ENCODE measurements at regions not wholly inside any gene's neighbourhood (a gene's known extent, or its start where the extent isn't known, plus 50 kb on each side); places are given as distances from the start of the nearest gene placed in this dataset.
"Not testable (repeated sequence)": the region's sequence is repeated elsewhere in the genome, so short reads cannot be mapped to it uniquely, and the experiment has no call there.

DNA sequence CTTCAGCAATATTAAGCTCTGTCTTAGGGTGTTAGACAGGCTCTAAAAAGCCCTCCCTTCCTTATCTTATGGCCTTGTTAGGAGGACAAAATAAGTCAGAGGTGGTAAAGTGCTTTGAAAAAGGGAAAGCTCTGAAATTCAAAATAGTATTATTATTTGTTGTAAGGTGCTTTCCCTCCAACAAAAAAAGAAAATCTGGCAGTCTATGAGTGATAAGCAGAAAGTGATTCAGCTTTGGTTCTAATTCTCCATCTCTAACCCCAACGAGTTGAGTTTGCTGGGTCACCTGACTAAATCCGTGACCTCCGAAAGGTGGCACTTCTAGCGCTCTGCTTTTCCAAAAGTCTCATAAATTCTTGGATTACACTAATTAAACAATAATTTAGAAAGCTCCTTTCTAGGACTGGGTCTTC, 305.1 kb downstream of the BCL2L11 start:
- DNase-seq = not testable (repeated sequence)

DNA sequence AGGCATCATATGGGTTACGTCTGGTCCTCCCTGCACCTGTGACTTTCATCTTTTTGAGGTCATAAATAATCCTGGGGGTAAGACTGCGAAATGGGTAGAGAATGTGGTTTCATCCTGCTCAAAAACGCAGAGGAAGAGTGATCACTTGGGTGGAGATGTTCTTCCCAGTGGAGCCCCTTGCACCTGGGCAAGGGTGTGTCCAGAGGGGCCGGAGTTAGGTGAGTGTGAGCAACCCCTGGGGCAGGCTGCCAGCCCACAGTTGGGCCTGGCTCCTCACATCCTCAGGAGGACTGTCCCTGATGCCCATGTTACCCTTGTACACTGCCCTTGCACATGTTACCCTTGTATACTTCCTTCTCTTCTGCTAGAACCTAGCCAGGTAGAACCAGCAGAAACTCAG, 306.6 kb downstream of the BCL2L11 start:
- DNase-seq = not testable (repeated sequence)

DNA sequence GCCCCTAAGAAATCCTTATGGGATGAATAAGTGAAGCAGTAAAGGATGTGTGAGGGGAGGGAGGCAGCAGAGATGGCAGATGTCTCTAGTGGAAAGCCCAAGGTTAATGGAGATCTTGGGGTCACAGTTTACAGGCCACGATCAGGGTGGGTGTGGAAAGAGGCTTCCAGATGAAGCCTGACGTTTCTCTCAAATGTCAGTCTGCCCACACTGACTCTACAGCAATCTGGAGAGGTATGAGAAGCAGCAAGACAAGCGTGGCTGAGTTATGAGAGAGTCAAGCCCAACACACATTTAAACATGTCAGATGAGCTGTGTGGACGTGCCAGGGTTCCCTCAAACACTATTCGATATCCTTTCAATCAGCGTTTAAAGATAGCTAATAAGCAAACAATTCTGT, 308.2 kb downstream of the BCL2L11 start:
- not testable (repeated sequence) for DNase-seq

DNA sequence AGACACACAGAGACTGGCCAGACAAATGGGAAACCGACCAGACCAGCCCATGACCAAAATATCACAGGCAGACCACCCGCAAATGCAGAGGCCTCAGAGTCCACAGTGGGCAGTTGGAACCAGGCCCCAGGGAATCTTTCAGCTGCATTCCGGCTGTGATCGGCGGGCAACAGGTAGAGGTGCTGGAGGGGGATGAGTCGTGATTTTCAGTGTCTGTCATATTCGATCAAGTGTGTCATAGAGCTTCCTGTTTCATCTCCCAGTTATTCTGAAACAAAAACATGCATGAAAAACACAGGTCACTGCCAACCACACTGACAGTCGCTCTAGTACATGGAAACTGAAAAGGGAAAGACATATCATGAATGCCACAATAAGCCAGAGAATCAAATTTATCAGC, 308.6 kb downstream of the BCL2L11 start:
- DNase-seq = not testable (repeated sequence)

DNA sequence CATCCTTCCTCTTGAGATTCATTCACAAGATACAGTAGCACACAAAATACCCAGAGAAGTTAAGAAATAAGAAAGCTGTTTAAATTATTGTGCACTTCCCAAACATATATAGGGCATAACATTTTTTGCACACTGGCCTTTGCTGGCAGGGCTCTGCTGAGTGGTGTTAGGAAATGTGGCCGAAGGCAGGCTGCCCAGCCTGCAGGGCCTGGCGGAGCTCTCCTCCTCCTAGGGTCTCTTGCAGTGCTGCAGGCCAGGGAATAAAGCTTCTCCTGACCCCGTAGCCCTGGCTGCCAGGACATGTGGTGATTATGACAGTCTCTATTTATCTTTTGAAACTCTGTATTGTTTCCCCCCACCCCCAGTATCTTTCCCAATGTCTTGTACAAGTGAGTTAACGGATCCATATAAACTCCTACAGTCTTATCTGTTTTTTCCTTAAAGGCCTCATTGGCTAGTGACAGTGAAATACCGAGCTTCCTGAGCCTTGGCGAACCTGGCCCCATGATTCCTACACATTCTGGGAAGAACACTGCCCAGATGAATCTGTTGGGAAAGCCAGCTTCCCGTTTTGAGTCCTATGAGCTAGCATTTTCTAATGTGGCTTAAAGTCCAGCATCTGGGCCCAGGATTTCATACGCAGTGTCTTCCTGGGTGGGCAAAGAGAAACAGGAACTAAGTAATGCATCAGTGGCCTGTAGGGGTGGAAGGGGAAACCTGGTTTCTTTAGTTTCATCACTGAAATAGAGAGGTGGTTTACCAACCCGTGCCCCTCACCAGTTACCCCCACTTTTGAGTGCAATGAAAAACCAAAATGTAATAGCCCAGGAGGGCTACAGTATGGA, 310.3 kb downstream of the BCL2L11 start:
- DNase-seq = not testable (repeated sequence)

DNA sequence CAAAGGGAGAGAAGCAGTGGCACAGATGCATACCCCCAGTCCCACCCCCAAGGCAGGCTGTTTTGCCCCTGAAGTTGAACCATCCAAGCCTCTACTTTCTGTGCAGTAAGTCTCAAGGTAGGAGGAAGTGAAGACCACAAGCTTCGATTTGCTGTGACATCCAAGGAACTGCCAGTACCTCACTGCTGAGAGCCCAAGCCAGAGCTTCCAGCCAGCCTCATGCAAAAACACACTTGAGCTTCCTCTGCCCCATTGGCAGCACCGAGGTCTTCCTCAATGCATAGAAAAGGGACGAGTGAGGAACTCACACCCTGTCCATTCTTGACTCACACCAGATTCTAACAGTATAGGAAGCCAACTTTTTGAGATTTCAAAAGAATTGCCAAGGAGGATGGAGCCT, 311.7 kb downstream of the BCL2L11 start:
- not testable (repeated sequence) for DNase-seq

DNA sequence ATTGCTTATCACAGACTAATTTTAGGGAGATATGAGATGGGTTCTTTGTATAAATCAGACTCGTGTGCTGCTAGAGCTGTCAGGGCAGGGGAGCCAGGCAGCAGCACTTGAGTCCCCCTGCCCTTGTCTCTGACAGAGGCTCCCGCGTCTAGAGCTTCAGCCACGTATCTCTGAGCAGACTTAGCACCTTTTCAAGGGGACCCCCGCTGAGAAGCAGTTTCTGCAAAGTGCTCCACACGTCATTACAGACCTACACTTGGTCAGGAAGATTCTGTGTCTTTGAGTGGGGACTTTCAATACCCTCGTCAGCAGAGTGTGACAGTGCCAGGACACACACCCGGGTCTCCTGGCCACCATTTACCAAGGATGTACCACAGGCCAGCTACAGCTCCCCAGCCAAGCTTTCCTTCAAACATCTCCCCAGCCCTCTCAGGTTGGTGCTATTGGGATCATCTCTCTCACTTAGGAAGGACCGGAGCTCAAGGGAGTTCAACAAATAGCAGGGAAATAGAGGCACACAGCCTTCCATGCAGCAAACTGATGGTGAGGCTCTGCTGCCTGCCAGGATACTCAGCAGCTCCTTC, 312.3 kb downstream of the BCL2L11 start:
- DNase-seq = not testable (repeated sequence)

DNA sequence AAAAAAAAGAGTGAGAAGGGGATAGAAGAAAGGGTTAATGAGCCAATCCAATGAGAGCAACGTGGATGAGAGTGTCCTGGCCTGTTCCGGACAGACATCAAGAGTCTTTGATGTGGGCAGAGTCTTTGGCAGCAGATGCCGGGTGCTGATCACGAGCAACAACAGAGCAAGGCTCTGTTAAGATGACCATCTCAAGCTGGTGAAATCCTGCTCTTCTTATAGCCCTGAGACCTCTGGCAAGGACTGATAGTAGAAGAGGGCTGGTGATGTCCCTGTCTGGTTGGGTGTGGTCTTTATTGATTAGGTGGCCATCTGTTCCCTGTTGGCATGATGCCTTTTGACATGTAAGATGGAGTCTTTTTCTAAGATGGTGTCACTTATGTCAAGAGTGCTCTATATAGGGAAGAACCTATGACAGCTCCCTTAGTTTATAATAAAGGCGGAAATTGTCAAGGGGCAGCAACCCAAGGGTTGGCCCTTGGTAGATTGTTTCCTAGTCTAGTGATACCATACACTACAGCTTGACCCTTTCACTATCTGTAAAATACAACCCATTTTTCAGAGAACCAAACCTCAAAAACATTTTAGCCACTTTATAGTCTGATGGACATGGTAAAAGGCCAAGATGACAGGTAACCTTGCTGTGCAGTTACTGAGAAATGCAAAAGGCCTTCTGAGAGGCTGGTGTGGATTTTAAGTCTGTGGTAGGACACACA, 313.3 kb downstream of the BCL2L11 start:
- not testable (repeated sequence) for DNase-seq

DNA sequence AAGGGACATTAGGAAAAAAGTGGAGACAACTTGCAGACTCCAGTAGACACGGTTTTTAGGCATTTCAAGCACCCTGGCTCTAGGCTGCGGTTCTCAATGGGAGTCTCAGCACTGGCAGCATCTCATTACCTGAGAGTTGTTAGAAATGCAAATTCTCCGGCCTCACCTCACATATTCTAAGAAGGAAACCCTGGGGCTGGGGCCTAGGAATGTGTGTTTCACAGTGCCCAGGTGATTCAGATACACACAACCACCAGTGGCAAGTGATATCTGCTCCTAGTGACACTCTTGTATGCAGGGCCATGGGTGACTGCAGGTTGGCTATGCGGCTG, 313.9 kb downstream of the BCL2L11 start:
- DNase-seq = not testable (repeated sequence)

DNA sequence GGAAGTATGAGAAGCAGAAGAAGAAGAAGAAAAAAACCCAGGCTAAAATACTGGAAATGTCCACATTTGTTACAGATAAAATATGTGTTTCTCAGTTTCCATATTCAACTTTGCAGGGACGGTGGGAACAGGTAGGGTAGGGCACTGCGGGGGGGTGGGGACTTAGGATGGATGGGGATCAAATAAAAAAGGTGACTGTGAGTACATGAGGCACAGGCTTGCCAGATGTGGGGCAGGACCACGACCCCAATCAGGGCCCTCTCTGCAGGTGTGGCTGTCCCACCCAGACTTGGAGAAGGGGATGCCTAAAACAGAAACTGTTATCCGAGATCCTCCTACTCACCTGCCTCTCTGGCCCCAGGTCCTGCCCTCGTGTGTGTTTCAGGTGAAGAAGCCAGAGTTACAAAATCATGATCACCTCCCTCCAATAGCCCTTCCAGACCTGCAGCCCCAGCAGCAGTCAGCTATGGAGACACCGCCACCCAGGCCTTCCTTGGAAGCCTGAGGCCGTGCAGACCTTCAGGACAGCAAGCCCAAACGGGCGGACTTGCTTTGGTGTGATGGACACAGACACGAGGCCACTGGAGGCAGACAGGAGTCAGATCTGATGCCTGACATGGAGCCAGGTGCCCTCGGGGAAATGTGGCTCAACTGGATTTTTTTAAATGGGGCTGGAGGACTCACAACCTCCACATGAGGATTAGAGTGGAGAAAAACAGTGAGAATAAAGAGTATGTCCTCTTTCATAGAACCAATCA, 315.0 kb downstream of the BCL2L11 start:
- DNase-seq = not testable (repeated sequence)

DNA sequence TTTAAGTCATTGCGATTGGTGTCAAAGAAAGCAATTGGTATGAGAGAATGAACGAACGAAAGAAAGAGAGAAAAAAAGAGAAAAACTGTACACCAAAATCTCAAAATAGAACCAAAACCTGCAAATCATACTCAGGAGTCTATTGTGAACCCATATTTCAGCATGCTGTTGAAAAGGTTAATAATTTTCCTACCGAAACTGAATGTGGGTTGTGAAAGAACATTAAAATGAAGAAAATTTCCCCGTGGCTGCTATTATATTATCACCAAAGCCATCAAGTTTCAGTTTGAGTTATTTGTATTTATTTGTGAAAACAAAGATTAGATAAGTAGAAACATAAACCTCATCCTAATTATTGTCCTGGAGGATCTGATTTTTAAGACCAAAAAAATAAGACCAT, 315.7 kb downstream of the BCL2L11 start:
- not testable (repeated sequence) for DNase-seq

DNA sequence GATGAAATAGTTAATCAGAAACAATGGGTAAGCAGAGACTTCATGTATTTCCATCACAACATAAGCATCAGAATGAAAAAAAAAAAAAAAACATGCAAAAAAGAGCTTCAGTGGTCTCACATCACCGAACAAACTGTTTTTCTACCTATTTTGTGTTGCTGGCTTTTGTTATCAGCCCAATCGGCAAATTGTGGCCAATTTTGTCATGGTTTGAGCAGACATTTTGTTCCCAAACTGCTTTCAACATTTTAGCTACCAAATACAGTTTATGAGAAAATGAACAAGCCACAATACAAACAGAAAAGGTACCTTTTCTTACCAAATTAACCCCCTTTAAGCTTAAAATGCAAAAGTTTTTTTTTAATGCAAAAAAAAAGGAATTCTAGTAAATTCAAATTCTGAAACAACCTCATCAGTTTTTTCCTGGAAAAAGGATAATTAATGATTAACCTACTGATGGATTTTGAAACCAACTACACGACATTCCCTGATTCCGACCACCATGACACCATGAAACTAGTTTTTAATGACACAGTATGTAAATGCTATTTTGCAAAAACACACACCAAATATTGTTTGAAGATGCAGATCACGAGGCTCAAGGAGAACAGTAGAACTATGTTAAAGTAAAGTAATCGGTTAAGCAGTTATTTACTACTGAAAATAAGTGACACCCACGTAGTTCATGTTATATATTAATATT, 316.7 kb downstream of the BCL2L11 start:
- not testable (repeated sequence) for DNase-seq

DNA sequence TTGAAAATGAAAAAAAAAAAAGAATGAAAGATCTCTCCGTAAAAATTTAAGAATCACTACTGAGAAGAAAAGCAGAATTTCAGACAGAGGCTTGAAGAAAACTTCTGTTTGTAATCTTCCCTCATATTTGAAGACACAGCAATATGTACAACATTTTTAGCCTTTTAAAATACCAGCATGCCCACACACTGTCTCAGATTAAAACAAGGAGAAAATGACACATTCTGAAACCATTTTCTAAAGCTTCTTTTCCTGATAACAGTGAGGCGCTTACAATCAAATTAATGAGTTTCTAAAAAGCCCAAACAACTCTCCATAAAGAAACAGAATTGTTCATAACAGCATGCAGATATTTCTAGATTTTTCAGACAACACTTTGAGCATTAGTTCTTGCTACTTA, 317.4 kb downstream of the BCL2L11 start:
- DNase-seq = not testable (repeated sequence)

DNA sequence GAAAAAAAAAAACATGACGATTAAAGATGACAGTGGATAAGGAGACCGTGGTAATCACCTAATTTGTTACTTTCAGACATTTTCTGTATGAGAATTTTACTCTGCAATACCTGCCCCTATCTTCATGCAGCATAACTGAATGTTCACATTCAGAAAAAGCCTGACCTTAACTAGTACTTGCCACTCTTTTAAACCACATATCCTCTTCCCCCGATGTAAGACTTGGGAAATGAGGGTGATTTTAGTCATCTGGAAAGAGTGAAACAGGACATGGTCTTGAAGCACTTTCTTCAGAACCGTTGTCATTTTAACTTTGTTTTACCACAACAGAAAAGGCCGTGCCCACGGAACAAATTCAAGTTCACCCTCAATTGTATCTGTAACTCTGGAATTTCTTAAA, 318.5 kb downstream of the BCL2L11 start:
- DNase-seq = not testable (repeated sequence)

DNA sequence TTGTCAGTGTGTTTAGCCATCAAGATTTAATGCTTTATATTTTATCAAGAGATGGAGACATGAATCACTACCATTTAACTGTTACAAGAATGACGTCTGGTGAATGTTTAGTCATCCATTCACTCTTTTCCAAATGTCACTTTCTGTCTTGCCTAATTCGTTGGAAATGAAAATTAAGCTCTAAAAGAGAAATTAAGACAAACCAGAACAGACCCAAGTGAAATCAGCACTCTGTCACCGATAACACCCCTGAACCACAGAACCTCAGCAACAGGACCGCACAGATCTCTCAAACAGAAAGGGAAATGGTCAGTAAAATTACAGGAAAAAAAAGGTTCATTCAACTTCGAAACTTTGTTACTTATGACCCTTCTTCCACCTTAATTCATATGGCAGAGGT, 320.9 kb downstream of the BCL2L11 start:
- DNase-seq = not testable (repeated sequence)

DNA sequence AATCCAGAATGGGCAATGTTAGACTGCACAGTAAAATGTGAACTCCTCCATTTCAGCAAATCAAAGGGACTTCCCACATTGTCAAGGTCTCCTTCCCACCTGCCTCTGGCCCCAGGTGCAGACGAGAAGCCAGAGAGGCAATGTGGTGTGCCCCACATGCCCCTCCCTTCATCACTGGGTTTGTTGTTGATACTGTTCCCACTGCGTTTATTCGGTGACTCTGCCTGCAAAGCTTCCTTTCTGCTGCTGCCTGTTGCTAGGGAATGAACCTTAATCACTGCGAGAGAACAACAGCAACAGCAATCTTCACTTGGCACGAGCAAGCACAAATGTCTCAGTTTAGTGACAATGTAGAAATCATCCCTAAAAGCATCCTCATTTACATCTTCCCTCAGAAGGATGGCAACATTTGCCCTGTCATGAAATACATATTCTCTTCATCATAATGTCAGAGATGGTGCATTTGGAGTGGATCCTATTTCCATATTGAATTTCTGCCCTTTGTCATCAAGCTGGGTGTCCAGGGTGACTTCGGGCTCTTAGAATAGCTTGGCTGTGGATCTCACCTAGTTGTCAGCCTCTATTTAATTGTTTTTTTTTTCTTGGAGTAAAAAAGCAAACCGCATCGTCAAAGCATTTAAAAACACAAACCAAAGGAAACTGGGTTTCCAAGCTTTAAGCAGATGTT, 322.2 kb downstream of the BCL2L11 start:
- DNase-seq = not testable (repeated sequence)

DNA sequence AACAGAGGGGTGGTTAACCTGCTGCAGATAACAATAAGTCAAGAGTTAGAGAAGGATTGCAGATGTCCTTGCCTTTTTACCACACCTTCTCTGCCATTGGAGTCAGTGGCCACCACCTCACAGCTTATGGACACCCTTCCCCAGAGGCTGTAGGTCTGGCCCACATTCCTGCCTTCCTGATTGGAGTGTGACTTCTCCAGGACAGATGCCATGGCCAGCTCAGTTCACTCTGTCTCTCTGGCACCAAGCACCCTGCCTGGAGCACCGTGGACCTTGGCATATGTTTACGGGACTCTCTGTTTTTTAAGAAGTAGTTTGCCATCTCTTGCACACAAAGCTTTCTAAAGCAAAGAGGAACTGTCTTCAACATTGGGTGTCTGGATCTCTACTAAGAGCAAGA, 323.8 kb downstream of the BCL2L11 start:
- DNase-seq = not testable (repeated sequence)

DNA sequence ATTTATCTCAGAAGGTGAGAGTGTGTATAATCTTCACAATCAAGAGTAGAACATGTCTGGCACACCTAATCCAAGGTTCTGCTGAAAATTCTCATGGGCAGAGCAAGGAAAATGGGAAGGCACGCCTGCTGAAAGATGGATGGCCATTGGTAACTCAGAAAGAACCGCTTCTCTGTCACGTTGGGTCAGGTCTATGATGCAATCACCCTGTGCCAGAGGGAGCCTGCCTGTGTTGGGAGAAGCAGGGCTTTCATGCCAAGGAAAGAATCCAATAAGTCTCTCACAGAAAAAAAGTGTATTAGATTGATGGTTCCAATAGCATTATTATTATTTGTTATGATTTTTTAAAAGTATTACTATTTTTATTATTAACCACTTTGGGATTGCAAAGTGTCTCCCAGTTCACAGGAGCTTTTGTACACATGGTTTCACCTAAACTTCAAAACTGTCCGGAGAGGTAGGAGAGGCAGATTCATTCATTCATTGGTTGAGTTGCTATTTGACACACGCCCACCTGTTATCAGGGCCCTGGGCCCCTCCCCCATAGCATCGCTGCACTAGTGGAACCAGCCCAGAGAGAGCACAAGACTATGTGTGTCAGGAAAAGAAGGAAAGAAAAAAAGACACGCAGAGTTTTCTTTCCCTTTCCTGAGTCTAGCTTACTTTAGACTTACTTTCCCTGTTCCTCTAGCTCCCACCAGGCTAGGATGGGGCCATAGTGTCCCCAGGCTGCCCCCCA, 324.6 kb downstream of the BCL2L11 start:
- DNase-seq = not testable (repeated sequence)

DNA sequence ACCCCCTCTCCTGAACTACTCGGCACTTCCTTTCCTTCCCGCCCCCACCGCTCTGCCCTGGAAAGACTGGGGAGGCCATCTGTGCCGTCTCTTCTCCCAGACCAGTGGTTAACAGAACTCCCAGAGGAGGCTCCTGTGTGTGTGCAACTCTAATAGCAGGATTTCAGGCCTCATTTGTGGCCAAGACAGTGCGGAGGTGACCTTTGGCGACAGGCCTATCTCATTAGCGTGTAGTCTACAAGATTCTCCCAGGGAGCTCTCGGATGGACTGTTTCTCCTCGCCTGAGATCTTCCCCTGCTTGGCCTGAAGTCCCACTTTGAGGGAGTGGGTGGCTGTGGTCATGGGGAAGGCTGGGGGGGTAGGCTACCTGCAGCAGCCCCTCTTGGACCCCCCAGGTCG, 325.2 kb downstream of the BCL2L11 start:
- DNase-seq = not testable (repeated sequence)

DNA sequence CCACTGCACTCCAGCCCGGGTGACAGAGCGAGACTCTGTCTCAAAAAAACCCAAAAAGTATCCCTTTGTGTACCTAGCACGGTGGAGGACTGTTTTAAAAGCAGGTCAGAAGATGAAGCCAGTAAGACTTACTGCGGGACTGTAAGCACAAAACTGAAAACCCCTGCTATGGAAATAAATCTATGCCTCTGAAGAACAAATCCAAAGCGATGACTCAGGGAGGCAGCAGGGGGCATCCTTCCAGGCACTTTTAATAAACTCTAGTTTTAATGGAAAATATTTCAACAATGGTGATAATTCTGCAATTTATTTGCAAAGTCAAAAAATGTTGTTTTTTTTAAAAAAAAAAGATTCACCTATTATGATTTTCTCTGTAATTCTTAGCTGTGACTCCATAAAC, 326.8 kb downstream of the BCL2L11 start:
- DNase-seq = not testable (repeated sequence)

Measured in right kidney (tissue), 1 donor.